ENCODE measurements at regions not wholly inside any gene's neighbourhood (a gene's known extent, or its start where the extent isn't known, plus 50 kb on each side); places are given as distances from the start of the nearest gene placed in this dataset.

GRCh38 chr4:92122911-92123310 lies 180.9 kb upstream of the GRID2 start:
- no peak for DNase-seq

- DNase-seq = no peak
These were observed 175.1 kb upstream of the GRID2 start for GRCh38 chr4:92128676-92129075.

GRCh38 chr4:92129408-92129994 lies 174.3 kb upstream of the GRID2 start:
- DNase-seq = no peak

GRCh38 chr4:92136434-92136833 lies 167.3 kb upstream of the GRID2 start:
- no peak for DNase-seq

GRCh38 chr4:92163348-92163747 lies 140.4 kb upstream of the GRID2 start:
- DNase-seq = no peak

GRCh38 chr4:92170340-92170739 lies 133.4 kb upstream of the GRID2 start:
- DNase-seq = no peak

- no peak for DNase-seq
These were observed 131.6 kb upstream of the GRID2 start for GRCh38 chr4:92172203-92172602.

GRCh38 chr4:92175250-92175649 lies 128.5 kb upstream of the GRID2 start:
- no peak for DNase-seq

- no peak for DNase-seq
These were observed 121.6 kb upstream of the GRID2 start for GRCh38 chr4:92182006-92182735.

GRCh38 chr4:92182736-92183407 lies 120.9 kb upstream of the GRID2 start:
- no peak for DNase-seq

- no peak for DNase-seq
These were observed 119.9 kb upstream of the GRID2 start for GRCh38 chr4:92183825-92184224.

- DNase-seq = no peak
These were observed 119.2 kb upstream of the GRID2 start for GRCh38 chr4:92184566-92184965.

GRCh38 chr4:92186239-92186638 lies 117.5 kb upstream of the GRID2 start:
- DNase-seq = no peak

GRCh38 chr4:92189146-92189545 lies 114.6 kb upstream of the GRID2 start:
- peak in 1 of 2 experiments; percentile 25 for DNase-seq

- DNase-seq = no peak
These were observed 105.1 kb upstream of the GRID2 start for GRCh38 chr4:92198711-92199110.

- DNase-seq = no peak
These were observed 104.6 kb upstream of the GRID2 start for GRCh38 chr4:92199135-92199534.

GRCh38 chr4:92210906-92211305 lies 92.9 kb upstream of the GRID2 start:
- no peak for DNase-seq

- peak in 1 of 2 experiments; percentile 30 for DNase-seq
These were observed 88.3 kb upstream of the GRID2 start for GRCh38 chr4:92215476-92215875.

- DNase-seq = no peak
These were observed 72.3 kb upstream of the GRID2 start for GRCh38 chr4:92231511-92231910.

GRCh38 chr4:92232566-92232965 lies 71.2 kb upstream of the GRID2 start:
- DNase-seq = no peak

- DNase-seq = peak; percentile 35 to 76
These were observed 69.2 kb upstream of the GRID2 start for GRCh38 chr4:92234393-92235176.

GRCh38 chr4:92235731-92236130 lies 68.0 kb upstream of the GRID2 start:
- DNase-seq = peak; percentile 11 to 43

GRCh38 chr4:92236877-92237276 lies 66.9 kb upstream of the GRID2 start:
- peak in 1 of 2 experiments; percentile 47 for DNase-seq
